K562 (cell line): ENCODE measurements at regions not wholly inside any gene's neighbourhood (a gene's known extent, or its start where the extent isn't known, plus 50 kb on each side); places are given as distances from the start of the nearest gene placed in this dataset.

Experiments used
- ATAC-seq: fragments of 200-7000 bp; cut with Tn5 transposase; 3 replicates; pipeline ENCODE4 v1.9.1; 2020; ENCODE audit warnings: moderate library complexity
- BruUV-seq: library from RNA; stranded (reverse); fragments of 400-500 nt; replicated peaks from 2 replicates; lab custom pipeline; 2021; lab: Mats Ljungman, UMichigan
- CTCF ChIA-PET: fragments of 300-600 bp; formaldehyde crosslinking; extraction: SDS; loops from one replicate; lab custom pipeline; 2021; ENCODE audit warnings: low intra/inter-chr PET ratio; lab: Yijun Ruan, JAX
- POLR2A ChIA-PET: fragments of 300-600, 350-650 bp; sonication (Branson Sonifier 250); formaldehyde crosslinking; extraction: SDS; loops from one replicate; lab custom pipeline; 2021; ENCODE audit warnings: antibody characterized with exemption, inconsistent platforms; lab: Yijun Ruan, JAX
- DNase-seq, 4 experiments: peaks; one replicate each; pipeline versions ENCODE4 v3.0.0 to v3.0.0-alpha.2; 2011 to 2018; ENCODE audit warnings: low spot score in 3 of 4, mixed read lengths in 3 of 4; ENCODE audit errors: extremely low read depth in 1 of 4
- FAIRE-seq: peaks from 2 replicates; lab custom pipeline; 2011; peaks lifted over from hg19 to GRCh38; lab: Jason Lieb, UNC
- H2AFZ ChIP-seq: 2 replicates; pipeline ENCODE4 v1.6.0; 2011; ENCODE audit warnings: low read depth, low read length, control low read depth, inconsistent platforms
- H3K27ac ChIP-seq: fragments of 200-600 bp; 3 replicates; pipeline ENCODE4 v1.8.0; 2011; ENCODE audit warnings: low read depth, mild to moderate bottlenecking, control low read depth, inconsistent platforms, low read length, moderate library complexity, mixed read lengths; ENCODE audit errors: extremely low read depth
- H3K27me3 ChIP-seq, 2 experiments: fragments of 300-600 bp in 1 of 2; 2 replicates in 1 of 2; 3 replicates in 1 of 2; pipeline versions ENCODE4 v1.6.0 to v1.8.0; 2011; ENCODE audit warnings: inconsistent platforms in 2 of 2, low read length in 2 of 2, mild to moderate bottlenecking in 1 of 2, mixed read lengths in 1 of 2, moderate library complexity in 1 of 2; ENCODE audit not compliant: control insufficient read depth in 2 of 2, insufficient read depth in 2 of 2
- H3K36me3 ChIP-seq: fragments of 300-600 bp; 3 replicates; pipeline ENCODE4 v1.8.0; 2011; ENCODE audit warnings: mild to moderate bottlenecking, low read length, inconsistent platforms; ENCODE audit not compliant: control insufficient read depth, insufficient read depth
- H3K4me1 ChIP-seq, 2 experiments: fragments of 200-600 bp in 1 of 2; replicated peaks in 1 of 2; 2 replicates in 1 of 2; 3 replicates in 1 of 2; pipeline versions ENCODE4 v1.5.1 to v1.8.0; 2011; ENCODE audit warnings: inconsistent platforms in 2 of 2, low read length in 2 of 2, mild to moderate bottlenecking in 1 of 2, mixed read lengths in 1 of 2, moderate library complexity in 1 of 2; ENCODE audit not compliant: control insufficient read depth in 2 of 2, insufficient read depth in 2 of 2
- H3K4me2 ChIP-seq: 2 replicates; pipeline ENCODE4 v1.6.1; 2011; ENCODE audit warnings: low read length, control low read depth, inconsistent platforms, mixed read lengths; ENCODE audit not compliant: insufficient read depth
- H3K4me3 ChIP-seq: fragments of 200-600 bp; sonication (generic), shearing (Covaris generic); 2 replicates; pipeline ENCODE4 v1.5.1; 2016; ENCODE audit warnings: control low read depth, inconsistent platforms
- H3K79me2 ChIP-seq: fragments of 200-600 bp; 3 replicates; pipeline ENCODE4 v1.8.0; 2011; ENCODE audit warnings: low read length, inconsistent platforms; ENCODE audit not compliant: control insufficient read depth, insufficient read depth
- H3K9ac ChIP-seq, 2 experiments: 2 replicates each; pipeline versions ENCODE4 v1.6.0 to v1.6.1; 2011; ENCODE audit warnings: low read depth in 2 of 2, low read length in 2 of 2, control low read depth in 1 of 2, inconsistent platforms in 1 of 2, mild to moderate bottlenecking in 1 of 2, mixed read lengths in 1 of 2; ENCODE audit not compliant: insufficient read depth in 1 of 2
- H3K9me1 ChIP-seq: one replicate; pipeline ENCODE4 v1.6.0; 2011; ENCODE audit warnings: inconsistent platforms, mild to moderate bottlenecking, low read length, moderate library complexity; ENCODE audit not compliant: control insufficient read depth, insufficient read depth
- H3K9me3 ChIP-seq: replicated peaks from 2 replicates; pipeline ENCODE4 v1.5.1; 2011; ENCODE audit warnings: low read depth, low read length, inconsistent platforms; ENCODE audit not compliant: control insufficient read depth, insufficient read depth
- H4K20me1 ChIP-seq: replicated peaks from 2 replicates; pipeline ENCODE4 v1.6.1; 2011; ENCODE audit warnings: low read length, inconsistent platforms, mixed read lengths; ENCODE audit not compliant: control insufficient read depth, insufficient read depth
- BHLHE40 ChIP-seq: IDR thresholded peaks from 2 replicates; pipeline ENCODE4 v1.6.1; 2011; ENCODE audit warnings: low read length, improper control_type of control experiment
- CBX8 ChIP-seq: fragments of 200-600 bp; sonication (generic); IDR thresholded peaks from 2 replicates; pipeline ENCODE4 v1.6.1; 2012; ENCODE audit warnings: borderline replicate concordance, mixed run types, low read depth, mild to moderate bottlenecking, moderate library complexity, mixed read lengths, low read length, control low read depth, inconsistent platforms; ENCODE audit not compliant: poor library complexity, severe bottlenecking; ENCODE audit errors: extremely low read depth
- CHD1 ChIP-seq: fragments of 200-600 bp; sonication (generic); IDR thresholded peaks from one replicate; pipeline ENCODE4 v1.6.1; 2012; ENCODE audit warnings: mild to moderate bottlenecking, moderate library complexity, low read length, inconsistent platforms
- KLF10 ChIP-seq: fragments of 250-450 bp; sonication (Bioruptor Pico); IDR thresholded peaks from 2 replicates; pipeline ENCODE4 v1.6.1; 2021; ENCODE audit warnings: matching md5 sums
- POLR2G ChIP-seq: fragments of 200-400 bp; formaldehyde crosslinking; IDR thresholded peaks from 2 replicates; pipeline ENCODE4 v1.6.1; 2017; ENCODE audit warnings: low read depth, mild to moderate bottlenecking, antibody characterized with exemption, low read length, moderate library complexity
- SIN3B ChIP-seq: fragments of 450-650 bp; IDR thresholded peaks from 2 replicates; pipeline ENCODE4 v1.6.1; 2017; ENCODE audit warnings: low read depth, mild to moderate bottlenecking, moderate library complexity
- SMARCE1 ChIP-seq: fragments of 450-650 bp; IDR thresholded peaks from 2 replicates; pipeline ENCODE4 v1.7.1; 2016; ENCODE audit warnings: mild to moderate bottlenecking
- STAG1 ChIP-seq: sonication (generic); formaldehyde crosslinking; IDR thresholded peaks from 2 replicates; pipeline ENCODE4 v1.5.0; 2020; ENCODE audit warnings: missing genetic modification reagents, borderline replicate concordance
- ZNF584 ChIP-seq: fragments of 200-800 bp; sonication (Bioruptor generic); IDR thresholded peaks from 2 replicates; pipeline ENCODE4 v1.6.1; 2016; ENCODE audit warnings: low read depth, mild to moderate bottlenecking, missing genetic modification characterization, missing compliant biosample characterization
- WGBS: fragments of 100-300 bp; shearing (Covaris generic); methylation state at CpG from one replicate; pipeline ENCODE4 v1.1.6; 2016; ENCODE audit warnings: low coverage, mixed read lengths; ENCODE audit not compliant: insufficient coverage; ENCODE audit errors: missing lambda C conversion rate; 5-methylcytosine and 5-hydroxymethylcytosine counted together
- in situ Hi-C: fragments of 300-500 bp; cut with MboI; formaldehyde crosslinking; loops from 4 replicates; pipeline ENCODE4 v1.15.0; 2018; ENCODE audit warnings: inconsistent platforms, mixed read lengths
- intact Hi-C: fragments of 100-400 bp; cut with micrococcal nuclease; formaldehyde crosslinking; loops from 2 replicates; pipeline ENCODE4 v1.14.2; 2022

- no peaks in the 10 kb centered on the region for H3K4me1 ChIP-seq
- no peaks in the 10 kb centered on the region for H3K79me2 ChIP-seq
- H4K20me1 ChIP-seq: no peaks in the 10 kb centered on the region
- H3K9me3 ChIP-seq: no peaks in the 10 kb centered on the region
- H3K9ac ChIP-seq: no peak overlapping the region
- POLR2A ChIA-PET: no interaction called here
- no peak overlapping the region for H3K27ac ChIP-seq
- intact Hi-C loops: no loop called here
- no peak overlapping the region for H2AFZ ChIP-seq
- BruUV-seq: no TSS peak
- in situ Hi-C loops: no loop called here
- H3K9me1 ChIP-seq: no peaks in the 10 kb centered on the region
- TF ChIP-seq SIN3B (no peak), BHLHE40 (no peak), STAG1 (CRISPR knock-in tag) (no peak), POLR2G (no peak), SMARCE1 (no peak), CBX8 (no peak), KLF10 (CRISPR knock-in tag) (no peak), CHD1 (no peak), ZNF584 (CRISPR knock-in tag) (no peak)
- no peak overlapping the region for H3K4me3 ChIP-seq
- ATAC-seq: no peak
- 0% methylated on average over 2 of the region's 2 CpGs for WGBS
- H3K4me2 ChIP-seq: no peak overlapping the region
- CTCF ChIA-PET: no interaction called here
- no peak for DNase-seq
- no peaks in the 10 kb centered on the region for H3K36me3 ChIP-seq
- no peak for FAIRE-seq
- H3K27me3 ChIP-seq: no peaks in the 10 kb centered on the region
Measured at GRCh38 chr13:83692800-83693199, 189.5 kb downstream of the SLITRK1 start.
